ENCODE measurements at regions not wholly inside any gene's neighbourhood (a gene's known extent, or its start where the extent isn't known, plus 50 kb on each side); places are given as distances from the start of the nearest gene placed in this dataset.

GRCh38 chr7:109176661-109177060 is 607.0 kb downstream of the DNAJB9 start:
- DNase-seq, result no peak

GRCh38 chr7:109178342-109178741 is 608.7 kb downstream of the DNAJB9 start:
- no peak for DNase-seq

DNA sequence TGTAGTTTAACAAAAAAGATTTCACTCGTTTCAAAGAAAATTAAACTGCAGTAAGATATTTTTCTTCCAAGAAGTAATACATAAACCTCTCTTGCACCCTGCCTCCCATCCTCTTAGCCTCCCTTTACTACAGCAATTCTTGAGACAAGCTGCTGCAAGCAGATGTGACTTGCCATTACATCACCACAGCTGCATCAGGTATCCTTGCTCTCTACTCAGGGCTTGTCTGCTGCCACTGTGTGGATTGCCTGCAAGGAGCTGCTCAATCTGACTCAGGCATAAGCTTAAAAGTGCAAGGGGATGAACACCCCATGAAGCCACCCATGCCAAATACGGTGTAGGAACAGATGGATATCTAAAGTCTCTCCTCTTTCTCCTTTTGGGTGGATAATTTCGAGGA is 609.9 kb downstream of the DNAJB9 start:
- DNase-seq, result no peak

- no peak for DNase-seq
Measured at GRCh38 chr7:109190766-109191398, 621.2 kb downstream of the DNAJB9 start.

DNA sequence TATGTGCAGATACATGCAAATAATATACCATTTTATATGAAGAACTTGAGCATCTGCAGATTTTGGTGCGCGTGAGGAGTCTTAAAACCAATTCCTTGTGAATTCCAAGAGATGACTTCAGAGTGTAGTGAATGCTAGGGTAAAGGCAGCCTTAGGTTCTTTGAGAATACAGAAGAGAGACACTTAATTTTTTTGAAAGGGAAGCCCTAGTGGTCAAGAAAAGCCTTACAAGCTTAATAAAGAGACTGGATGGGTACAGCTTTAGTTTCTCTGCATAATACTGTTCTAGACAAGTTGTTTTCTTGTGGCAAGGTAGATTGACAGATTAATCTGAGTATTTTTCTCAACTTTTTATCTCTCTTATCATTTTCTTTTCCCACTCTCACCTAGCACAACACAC is 636.5 kb downstream of the DNAJB9 start:
- DNase-seq, result no peak

DNA sequence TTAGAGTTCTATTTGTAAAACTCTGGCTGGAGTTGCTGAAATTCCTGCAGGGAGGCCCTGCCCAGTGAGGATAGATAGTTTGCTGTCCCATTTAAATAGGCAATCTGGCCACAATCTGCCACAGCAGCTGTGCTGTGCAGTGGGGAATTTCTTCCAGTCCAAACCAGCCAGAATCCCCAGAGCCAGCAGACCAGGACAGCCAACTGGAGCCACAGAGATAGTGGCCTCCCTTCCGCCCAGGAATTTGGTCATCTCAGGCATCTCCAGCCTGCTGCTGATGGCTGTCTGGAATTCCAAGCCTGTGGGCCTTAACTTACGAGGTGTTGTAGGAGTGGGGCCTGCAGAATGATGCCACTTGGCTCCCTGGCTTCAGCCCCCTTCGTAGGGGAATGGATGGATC is 643.4 kb downstream of the DNAJB9 start:
- DNase-seq, result no peak

DNA sequence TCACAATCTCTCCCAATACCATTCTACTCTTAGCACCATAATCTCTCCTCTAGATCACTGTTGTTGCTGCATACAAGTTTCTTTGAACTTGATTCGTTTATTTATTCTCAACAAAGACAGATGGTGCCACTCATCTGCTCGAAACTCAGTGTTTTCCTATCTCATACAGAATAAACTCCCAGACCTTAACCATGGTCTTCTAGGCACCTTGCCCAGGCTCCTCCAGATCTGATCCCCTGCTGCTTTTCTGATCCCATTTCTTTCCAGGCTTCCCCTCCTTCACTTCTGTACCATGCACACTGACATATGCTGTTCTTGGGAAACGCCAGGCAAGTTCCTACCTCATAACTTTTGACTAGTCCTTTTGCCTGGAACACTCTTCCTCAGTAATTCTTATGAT is 645.7 kb downstream of the DNAJB9 start:
- DNase-seq, result no peak

- DNase-seq, result no peak
Measured at GRCh38 chr7:109224100-109224499, 654.4 kb downstream of the DNAJB9 start.

DNA sequence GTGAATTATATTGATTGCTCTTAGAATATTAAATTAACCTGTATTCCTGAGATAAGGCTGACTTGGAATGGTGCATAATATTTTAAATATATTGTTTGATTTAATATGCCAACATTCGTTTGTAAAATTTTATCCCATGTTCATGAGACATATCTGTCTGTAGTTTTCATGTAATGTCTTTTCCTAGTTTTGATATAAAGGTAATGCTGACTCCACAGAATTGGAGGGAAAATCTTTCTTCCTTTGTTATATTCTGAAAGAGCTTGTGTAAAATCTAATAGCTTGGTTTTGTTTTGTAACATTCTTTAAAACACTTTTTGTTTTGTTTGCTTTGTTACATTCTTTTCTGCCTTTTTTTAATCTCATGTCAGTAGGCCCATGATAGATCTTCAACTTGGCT is 657.0 kb downstream of the DNAJB9 start:
- DNase-seq, result no peak

DNA sequence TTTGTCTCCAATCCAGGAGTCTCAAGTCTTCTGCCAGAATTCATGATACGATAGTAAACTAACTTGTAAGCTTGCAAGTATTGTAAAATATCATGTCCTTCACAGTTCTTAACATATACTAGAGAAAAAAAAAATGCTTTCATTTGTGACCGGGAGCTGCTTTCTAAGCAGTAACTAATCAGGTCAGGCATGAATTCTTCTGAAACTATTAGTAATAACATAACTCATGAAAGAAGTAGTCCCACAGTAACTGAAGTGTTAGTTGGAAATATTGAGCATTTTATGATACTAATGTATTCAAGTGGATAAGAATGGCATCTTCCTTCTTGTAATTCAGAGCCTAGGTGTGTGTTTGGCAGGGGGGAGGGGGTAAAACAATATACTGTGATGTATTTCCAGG is 665.6 kb downstream of the DNAJB9 start:
- no peak for DNase-seq

- no peak for DNase-seq
Measured at GRCh38 chr7:109246330-109247077, 676.8 kb downstream of the DNAJB9 start.

DNA sequence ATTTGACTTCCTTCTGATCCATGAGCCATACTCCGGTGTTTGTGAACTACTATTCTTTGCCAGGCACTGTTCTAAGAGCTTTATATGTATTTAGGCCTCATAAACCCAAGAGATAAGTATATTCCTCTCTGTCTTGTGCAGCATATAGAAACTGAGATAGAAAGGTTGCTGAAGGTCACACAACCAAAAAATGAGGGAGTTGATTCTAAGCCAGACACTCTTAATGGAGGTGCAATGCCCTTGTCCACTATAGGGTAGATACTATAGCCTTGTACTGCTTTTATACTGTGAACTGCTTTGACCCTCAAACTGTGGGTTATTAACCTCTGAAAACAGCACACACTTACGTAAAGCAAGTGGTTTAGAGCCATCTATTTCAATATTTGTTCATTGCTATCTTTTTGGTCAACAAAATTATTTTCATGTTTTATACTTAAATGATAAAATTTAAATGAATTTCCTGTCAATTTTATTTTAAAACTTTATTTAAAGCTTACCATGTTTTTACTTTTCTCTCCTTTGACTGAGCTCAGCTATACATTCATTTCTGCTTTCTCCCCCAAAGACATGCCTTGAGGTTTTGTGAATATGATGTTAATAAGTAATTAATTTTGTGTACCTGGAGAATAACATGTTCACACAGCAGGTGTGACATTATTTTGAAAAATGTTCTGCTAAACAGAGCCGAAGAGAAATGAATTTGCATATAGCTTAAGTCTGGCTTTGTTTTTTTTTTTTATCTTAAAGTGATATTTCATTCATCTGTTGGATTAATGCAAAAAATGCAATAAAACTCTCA is 687.3 kb downstream of the DNAJB9 start:
- no peak for DNase-seq

- DNase-seq, result no peak
Measured at GRCh38 chr7:109259151-109259550, 689.5 kb downstream of the DNAJB9 start.

- no peak for DNase-seq
Measured at GRCh38 chr7:109261781-109262180, 692.1 kb downstream of the DNAJB9 start.

DNA sequence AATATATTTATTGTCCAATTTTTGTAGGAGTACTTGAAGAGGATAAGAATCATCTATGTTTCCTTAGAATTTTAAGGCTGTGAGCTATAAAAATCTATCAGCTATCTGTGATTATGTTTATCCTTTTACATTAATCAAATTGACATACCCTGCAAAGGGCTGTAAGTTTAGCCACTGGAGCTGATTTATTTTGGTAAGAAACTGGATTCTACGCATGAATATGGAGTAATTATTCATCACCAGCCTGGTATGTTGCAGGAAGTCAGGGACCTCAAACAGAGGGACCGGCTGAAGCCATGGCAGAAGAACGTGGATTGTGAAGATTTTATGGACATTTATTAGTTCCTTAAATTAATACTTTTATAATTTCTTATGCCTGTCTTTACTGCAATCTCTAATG is 696.9 kb downstream of the DNAJB9 start:
- DNase-seq, result no peak

DNA sequence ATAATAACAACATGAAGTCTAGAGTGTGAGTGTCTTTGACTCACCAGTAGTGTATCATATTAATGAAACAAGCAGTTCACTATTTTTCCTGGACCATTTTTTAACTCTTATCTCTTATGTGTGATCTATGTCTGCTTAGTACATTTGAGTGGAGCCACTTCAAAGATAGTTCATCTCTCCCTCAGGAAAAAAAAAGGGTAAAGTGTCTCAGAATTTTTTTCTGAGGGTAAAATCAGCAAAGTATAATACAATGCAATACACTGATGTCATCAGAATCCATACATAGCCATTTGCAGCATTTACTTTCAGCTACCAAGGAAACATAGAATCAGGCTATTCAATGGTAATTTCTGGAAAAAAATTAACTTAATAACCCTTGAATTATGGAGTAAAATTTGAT is 706.7 kb downstream of the DNAJB9 start:
- no peak for DNase-seq

- DNase-seq, result no peak
Measured at GRCh38 chr7:109282726-109283125, 713.1 kb downstream of the DNAJB9 start.

GRCh38 chr7:109284943-109285342 is 715.3 kb downstream of the DNAJB9 start:
- no peak for DNase-seq

DNA sequence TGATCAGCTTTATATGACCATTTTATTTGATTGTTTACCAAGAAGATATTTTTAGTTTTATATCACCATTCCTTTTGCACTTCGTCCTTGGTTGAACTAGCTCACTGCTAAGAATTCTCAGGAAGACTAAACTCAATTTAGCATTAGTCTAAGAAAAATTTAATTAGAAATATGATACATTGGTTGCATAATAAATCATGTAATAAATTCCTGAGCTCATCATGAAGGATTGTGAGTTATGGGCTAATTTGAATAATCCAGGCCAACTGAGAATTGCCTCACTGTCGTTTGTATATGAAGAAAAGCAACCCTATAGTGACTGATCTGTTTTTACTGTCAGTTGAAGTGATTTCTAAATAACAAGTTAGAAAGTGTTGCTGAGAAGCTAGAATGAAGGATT is 725.5 kb downstream of the DNAJB9 start:
- no peak for DNase-seq

- DNase-seq, result no peak
Measured at GRCh38 chr7:109308816-109309215, 739.1 kb downstream of the DNAJB9 start.

DNA sequence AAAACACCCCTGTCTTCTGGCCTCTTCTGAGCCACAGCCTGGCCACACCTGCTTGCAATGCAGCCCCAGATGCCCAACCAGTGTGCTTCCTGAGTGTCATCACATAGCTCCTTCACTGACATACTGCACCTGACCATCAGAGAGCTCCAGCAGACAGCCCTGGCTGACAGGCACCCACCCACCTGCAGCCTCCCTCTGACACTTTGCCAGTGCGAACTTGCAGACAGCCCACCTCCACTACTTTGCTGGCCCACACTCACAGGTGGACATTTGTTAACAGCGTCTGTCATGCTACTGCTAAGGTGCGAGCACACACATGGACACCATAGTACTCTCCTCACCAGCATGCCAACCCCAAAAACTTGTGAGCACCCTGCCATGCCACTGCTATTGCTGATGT is 740.1 kb downstream of the DNAJB9 start:
- no peak for DNase-seq

- no peak for DNase-seq
Measured at GRCh38 chr7:109318136-109318535, 748.5 kb downstream of the DNAJB9 start.

DNA sequence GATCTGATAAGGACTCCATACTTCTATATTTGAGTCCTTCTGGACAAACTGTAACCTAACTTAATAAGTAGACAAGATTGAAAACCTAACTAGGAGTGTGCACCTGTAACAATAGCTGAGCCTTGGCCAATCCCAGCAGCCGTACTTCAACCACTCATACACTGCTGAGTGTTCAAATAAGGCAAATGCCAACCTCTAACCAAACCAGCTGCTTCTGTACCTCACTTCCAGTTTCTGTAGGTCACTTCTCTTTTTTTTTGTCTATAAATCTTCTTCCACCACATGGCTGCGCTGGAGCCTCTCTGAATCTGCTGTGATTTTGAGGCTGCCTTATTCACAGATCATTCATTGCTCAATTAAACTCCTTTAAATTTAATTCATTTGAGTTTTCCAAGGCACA is 753.2 kb downstream of the DNAJB9 start:
- DNase-seq, result no peak

DNA sequence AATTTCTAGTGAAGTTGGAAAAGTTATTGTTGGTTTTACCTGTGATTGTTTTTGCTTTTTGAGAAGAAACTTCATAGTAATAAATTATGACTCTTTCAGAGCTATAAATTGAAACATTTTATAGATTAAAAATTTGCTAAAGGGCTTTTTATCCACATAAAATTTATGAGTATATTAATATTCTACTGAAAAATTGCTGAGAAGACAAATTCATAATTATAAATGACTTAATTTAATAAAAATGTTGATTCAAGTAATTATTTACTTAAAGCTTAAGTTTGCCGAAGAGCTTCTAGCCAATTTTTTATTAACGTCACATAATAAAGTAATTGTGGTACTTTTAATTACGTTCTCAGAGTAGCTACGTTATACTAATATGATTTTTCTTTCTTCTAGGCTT is 761.7 kb downstream of the DNAJB9 start:
- no peak for DNase-seq
